Kidney epithelial cell (primary cell): ENCODE measurements at regions not wholly inside any gene's neighbourhood (a gene's known extent, or its start where the extent isn't known, plus 50 kb on each side); places are given as distances from the start of the nearest gene placed in this dataset.

Source experiments
- DNase-seq: peaks from one replicate; pipeline ENCODE4 v3.0.0-alpha.2; 2010; ENCODE audit warnings: low read depth
- H3K27me3 ChIP-seq: 2 replicates; pipeline ENCODE4 v1.6.0; 2011; ENCODE audit warnings: low read length; ENCODE audit not compliant: control insufficient read depth, insufficient read depth
- H3K36me3 ChIP-seq: 2 replicates; pipeline ENCODE4 v1.5.1; 2011; ENCODE audit warnings: low read length; ENCODE audit not compliant: control insufficient read depth, insufficient read depth
- H3K4me3 ChIP-seq: 2 replicates; pipeline ENCODE4 v1.5.1; 2011; ENCODE audit warnings: low read depth, mild to moderate bottlenecking, control low read depth, low read length
- CTCF ChIP-seq: IDR thresholded peaks from 2 replicates; pipeline ENCODE4 v1.5.1; 2011; ENCODE audit warnings: mild to moderate bottlenecking, moderate library complexity, low read length, control low read depth, inconsistent platforms; ENCODE audit not compliant: insufficient read depth, poor library complexity, severe bottlenecking

- Histone ChIP-seq H3K27me3 (no peaks in the 10 kb centered on the region), H3K4me3 (no peak overlapping the region), H3K36me3 (no peaks in the 10 kb centered on the region)
- peak; percentile 70 for DNase-seq
- TF ChIP-seq CTCF: no peak
Observed at GRCh38 chr4:74855879-74856278, 61.6 kb upstream of the BTC start.

- Histone ChIP-seq H3K36me3 (no peaks in the 10 kb centered on the region), H3K4me3 (no peak overlapping the region), H3K27me3 (no peaks in the 10 kb centered on the region)
- DNase-seq: no peak
- TF ChIP-seq CTCF: no peak
Observed at GRCh38 chr4:74848774-74849173, 54.5 kb upstream of the BTC start.

- Histone ChIP-seq H3K4me3 (no peak overlapping the region), H3K36me3 (no peaks in the 10 kb centered on the region), H3K27me3 (no peaks in the 10 kb centered on the region)
- DNase-seq: no peak
- no peak for TF ChIP-seq CTCF
Observed at GRCh38 chr4:74845834-74846233, 51.5 kb upstream of the BTC start.
